ENCODE measurements at regions not wholly inside any gene's neighbourhood (a gene's known extent, or its start where the extent isn't known, plus 50 kb on each side); places are given as distances from the start of the nearest gene placed in this dataset.

- TF ChIP-seq POLR2AphosphoS5 (IDR thresholded peaks at IDR 0.05; ENCODE audit: low read depth, low read length), result no peak
- TF ChIP-seq PAX5 (IDR thresholded peaks at IDR 0.05; ENCODE audit: insufficient read depth, low read length, severe bottlenecking), result no peak
- no peak for TF ChIP-seq TAF1 (IDR thresholded peaks at IDR 0.05; ENCODE audit: low read depth, low read length)
- no peak for TF ChIP-seq POLR2A (IDR thresholded peaks at IDR 0.05; ENCODE audit: low read depth, low read length)
- TF ChIP-seq SPI1 (IDR thresholded peaks at IDR 0.05; ENCODE audit: low read depth, low read length), result no peak
- TF ChIP-seq POU2F2 (IDR thresholded peaks at IDR 0.05; ENCODE audit: low read depth, low read length), result no peak
Measured at GRCh38 chr12:28026701-28027100, 54.2 kb upstream of the PTHLH start.
